Upper lobe of left lung (tissue), 4 donors: ENCODE measurements at regions not wholly inside any gene's neighbourhood (a gene's known extent, or its start where the extent isn't known, plus 50 kb on each side); places are given as distances from the start of the nearest gene placed in this dataset.

Experiments
- EP300 ChIP-seq, 4 donors: sonication (generic); formaldehyde crosslinking; IDR thresholded peaks; one replicate each; pipeline ENCODE4 v1.5.1; 2017; ENCODE audit warnings: antibody characterized with exemption in 4 of 4, control low read depth in 2 of 4
- POLR2A ChIP-seq, 4 donors: fragments of 450-650 bp; IDR thresholded peaks; one replicate each; pipeline ENCODE4 v1.5.1; 2016 to 2017; ENCODE audit warnings: antibody characterized with exemption in 4 of 4, mild to moderate bottlenecking in 2 of 4
- TF ChIP-seq, protein P1 (sequence below), 6 experiments: fragments of 450-650 bp in 4 of 6; fragments of 200-600 bp in 2 of 6; sonication (generic) in 2 of 6; IDR thresholded peaks; one replicate each; pipeline ENCODE4 v1.5.1; 2016 to 2019; ENCODE audit warnings: antibody characterized with exemption in 6 of 6

DNA sequence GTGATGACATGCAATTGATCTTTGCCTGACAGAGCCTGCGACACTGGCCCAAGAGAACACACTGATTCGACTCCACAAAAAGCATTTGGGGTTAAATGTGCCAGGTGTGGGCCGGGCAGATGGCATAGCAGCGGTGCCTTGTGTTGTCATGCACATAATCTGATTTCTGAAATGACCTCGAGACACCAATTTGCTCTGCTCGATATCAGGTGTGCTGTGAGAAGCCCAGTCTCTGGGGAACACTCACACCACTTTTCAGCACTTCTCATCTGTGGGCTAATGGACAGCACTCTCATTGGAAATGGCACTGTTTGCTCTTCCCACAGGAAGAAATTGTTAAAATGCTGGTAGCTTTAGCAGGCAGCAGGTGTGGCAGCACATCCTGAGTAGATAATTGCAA is 738.3 kb upstream of the TENM3 start:
- TF ChIP-seq POLR2A (IDR thresholded peaks at IDR 0.05) (no peak), EP300 (IDR thresholded peaks at IDR 0.05) (no peak)
- TF ChIP-seq, protein P1, sequence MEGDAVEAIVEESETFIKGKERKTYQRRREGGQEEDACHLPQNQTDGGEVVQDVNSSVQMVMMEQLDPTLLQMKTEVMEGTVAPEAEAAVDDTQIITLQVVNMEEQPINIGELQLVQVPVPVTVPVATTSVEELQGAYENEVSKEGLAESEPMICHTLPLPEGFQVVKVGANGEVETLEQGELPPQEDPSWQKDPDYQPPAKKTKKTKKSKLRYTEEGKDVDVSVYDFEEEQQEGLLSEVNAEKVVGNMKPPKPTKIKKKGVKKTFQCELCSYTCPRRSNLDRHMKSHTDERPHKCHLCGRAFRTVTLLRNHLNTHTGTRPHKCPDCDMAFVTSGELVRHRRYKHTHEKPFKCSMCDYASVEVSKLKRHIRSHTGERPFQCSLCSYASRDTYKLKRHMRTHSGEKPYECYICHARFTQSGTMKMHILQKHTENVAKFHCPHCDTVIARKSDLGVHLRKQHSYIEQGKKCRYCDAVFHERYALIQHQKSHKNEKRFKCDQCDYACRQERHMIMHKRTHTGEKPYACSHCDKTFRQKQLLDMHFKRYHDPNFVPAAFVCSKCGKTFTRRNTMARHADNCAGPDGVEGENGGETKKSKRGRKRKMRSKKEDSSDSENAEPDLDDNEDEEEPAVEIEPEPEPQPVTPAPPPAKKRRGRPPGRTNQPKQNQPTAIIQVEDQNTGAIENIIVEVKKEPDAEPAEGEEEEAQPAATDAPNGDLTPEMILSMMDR (IDR thresholded peaks at IDR 0.05) = no peak
